NCI-H1417 treated with DMSO at 0.1 percent for 48 hours (cell line): ENCODE measurements at regions not wholly inside any gene's neighbourhood (a gene's known extent, or its start where the extent isn't known, plus 50 kb on each side); places are given as distances from the start of the nearest gene placed in this dataset.

Experiments used
- DNase-seq: peaks from one replicate; lab custom pipeline; 2025; lab: John Stamatoyannopoulos, UW

DNA sequence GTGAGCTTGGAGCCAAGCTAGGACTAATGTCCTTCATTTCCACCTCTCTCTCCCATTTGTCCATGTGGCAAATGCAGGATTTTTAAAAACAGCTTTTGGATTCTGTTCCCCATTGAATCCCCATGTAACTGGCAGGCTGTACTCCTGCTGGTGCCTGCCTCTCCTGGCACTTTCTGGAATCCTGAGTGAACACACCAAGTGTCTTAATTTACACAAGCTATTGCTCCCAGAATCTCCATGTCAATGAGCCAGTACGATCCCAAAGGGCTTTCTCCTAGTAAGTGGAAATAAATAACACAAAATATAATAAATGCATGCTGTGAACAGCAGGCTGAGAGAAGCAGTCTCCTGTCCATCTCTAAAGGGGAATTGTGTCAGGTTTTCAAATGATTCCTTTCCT lies 88.4 kb upstream of the WWC1 start:
- DNase-seq: no peak

DNA sequence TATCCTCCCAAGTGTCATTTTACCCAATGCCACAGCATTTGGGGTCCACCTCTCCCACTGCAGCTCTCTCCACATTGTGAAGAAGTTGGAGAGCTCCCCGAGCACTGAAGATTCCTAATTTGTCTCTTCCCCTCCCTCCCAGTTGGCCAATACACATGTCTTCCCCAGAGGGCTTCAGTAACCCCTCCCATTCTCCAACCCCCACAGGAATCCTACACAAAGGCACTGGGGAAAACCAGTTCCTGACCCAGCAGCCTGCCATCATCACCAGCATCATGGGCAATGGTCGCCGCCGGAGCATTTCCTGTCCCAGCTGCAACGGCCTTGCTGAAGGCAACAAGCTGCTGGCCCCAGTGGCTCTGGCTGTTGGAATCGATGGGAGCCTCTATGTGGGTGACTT lies 87.3 kb upstream of the WWC1 start:
- DNase-seq: no peak

- no peak for DNase-seq
These were observed 83.9 kb upstream of the WWC1 start for GRCh38 chr5:168207450-168208029.

DNA sequence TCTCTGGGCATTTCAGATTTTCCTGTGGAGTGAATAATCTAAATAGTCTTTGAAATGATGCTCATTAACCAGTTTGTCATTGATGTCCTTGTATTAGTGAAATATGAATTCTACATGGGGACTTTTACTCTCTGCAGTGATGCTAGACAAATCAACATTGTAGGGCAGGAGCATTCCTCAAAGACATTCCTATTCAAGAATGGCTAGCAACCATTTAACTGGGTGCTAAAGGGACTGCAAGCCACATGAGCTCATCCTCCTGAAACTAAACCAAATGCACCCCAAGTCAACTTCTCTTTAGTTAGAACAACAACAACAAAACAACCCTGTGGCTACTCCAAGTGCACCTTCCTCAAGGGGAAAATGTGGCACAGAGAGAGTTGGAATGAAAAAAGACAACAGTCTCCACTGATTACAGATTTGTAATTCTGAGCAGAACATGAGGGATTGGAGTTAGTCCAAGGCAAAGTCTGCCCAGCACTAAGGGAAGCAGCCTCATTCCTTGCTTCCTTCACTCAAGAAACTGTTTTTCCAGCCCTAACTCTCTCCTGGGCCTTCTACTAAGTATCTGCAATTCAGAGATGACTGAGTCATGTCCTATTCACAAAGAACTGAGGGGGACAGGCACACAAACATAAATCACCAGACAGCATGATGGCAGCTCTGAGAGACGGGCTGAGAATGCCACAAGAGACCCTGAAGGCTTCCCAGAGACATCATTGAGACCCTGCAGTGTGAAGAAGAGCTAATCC lies 82.0 kb upstream of the WWC1 start:
- DNase-seq: no peak

- no peak for DNase-seq
These were observed 81.4 kb upstream of the WWC1 start for GRCh38 chr5:168209997-168210396.

GRCh38 chr5:168211245-168211644 lies 80.2 kb upstream of the WWC1 start:
- DNase-seq: no peak

DNA sequence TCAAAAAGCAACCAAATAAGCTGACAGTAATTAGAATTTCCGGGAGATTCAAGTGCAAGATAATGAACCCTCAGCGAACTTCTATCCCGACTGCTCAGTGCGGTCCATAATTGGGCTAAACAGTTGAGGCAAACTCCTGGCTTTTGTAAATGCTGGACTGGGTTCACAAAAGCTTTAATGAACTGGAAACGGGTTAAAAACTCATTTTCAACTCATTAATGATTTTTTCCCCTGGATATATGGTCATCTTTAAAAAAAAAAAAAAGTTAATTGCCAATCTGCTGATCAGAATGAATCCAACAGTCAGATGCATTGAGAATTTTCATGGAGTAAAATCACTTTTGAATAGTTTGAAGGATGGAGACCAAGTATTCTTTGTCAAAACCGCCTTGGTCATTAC lies 79.5 kb upstream of the WWC1 start:
- no peak for DNase-seq

DNA sequence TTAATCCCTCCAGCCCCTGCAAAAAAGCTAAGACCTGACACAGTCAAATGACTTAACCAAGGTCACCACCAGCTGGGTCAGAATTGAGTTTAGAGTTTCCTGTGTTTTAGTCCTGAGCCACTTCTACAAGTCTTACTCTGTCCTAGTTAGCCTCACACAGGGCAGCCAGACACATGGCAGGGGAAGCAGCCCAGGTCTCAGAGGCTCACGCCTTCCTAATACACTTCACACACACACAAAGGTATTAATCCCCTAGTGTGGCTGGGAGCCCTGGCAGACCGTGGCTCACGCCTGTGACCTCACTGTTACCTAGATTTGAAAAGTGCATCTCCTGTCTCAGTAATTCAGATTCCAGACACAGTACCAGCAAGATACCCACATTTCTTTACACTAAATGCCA lies 77.4 kb upstream of the WWC1 start:
- no peak for DNase-seq

DNA sequence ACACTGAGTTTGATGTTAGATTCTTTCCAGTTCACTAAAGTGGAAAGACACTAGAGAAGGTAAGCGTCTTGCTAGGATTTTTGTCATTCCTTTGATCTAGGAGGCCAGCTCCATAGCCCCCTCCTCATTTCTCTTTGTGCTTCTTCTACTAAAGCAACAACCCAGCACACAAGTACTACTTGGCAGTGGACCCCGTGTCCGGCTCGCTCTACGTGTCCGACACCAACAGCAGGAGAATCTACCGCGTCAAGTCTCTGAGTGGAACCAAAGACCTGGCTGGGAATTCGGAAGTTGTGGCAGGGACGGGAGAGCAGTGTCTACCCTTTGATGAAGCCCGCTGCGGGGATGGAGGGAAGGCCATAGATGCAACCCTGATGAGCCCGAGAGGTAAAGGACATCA lies 76.6 kb upstream of the WWC1 start:
- DNase-seq: no peak

- DNase-seq: no peak
These were observed 75.8 kb upstream of the WWC1 start for GRCh38 chr5:168215646-168216045.

DNA sequence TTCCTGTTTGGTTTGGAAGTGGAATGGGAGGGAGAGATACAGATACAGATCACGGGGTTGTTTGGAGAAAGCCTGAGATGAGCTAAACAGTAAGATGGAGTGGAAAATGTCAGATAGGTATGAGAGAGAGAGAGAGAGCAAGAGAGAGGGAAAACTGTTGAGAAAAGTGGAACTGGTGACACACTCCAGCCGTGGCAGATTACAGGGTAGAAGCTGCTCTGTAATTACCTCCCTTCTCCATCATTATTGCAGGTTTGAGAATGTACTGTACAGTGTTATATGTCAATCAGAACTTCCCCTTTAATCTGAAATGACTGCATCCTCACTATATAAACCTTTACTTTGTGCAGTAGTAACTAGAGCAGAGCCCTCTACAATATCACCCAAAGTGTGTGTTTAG lies 74.5 kb upstream of the WWC1 start:
- DNase-seq: no peak

GRCh38 chr5:168217497-168217896 lies 73.9 kb upstream of the WWC1 start:
- no peak for DNase-seq

DNA sequence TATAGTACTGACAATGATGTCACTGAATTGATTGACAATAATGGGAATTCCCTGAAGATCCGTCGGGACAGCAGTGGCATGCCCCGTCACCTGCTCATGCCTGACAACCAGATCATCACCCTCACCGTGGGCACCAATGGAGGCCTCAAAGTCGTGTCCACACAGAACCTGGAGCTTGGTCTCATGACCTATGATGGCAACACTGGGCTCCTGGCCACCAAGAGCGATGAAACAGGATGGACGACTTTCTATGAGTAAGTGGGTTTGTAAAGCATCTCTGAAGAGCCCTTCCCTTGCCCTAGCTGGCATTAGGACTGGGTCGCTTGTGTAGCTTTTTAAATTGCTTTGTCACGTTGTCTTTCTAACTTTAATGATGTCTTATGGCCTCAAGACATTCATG lies 72.7 kb upstream of the WWC1 start:
- no peak for DNase-seq

DNA sequence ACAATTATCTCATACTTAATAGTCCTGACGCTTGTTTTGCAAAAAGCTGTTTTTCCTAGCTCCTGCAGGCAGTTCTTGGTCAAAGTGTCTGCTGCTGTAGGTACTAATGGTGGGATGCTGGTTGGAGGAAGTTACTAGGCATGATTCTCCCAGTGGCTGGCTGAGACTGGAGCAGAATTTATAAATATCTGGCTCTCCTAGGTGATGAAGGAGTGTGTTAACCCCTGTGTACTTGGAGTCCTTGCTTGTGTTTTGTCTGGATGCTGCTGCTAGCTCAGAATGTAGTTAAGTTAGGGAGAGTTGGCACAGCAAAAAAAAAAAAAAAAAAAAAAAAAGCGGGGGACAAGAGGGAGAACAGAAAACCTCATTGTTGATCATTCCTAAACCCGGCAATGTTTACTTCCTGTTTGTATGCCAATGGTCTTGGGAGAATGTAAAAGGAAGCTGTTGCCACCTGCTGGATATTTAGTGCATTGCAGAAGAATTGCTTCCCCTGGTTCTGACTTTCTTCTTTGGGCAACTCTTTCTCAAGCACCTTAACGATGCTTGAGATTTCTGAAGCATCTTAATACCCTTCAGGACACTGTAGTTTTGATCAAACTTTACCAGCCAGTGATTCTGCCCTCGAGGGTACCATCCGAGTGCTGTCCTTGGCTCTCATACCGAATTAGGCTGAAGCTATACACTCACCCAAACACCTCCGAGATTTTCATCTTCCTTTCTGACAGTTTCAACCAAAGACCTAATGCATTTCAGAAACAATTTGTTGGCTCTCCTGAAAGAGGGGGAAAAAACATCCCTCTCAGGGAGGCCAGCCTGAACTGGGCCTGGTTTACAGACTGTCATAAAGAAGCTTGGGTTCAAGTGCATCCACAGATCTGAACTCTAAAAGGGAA lies 71.7 kb upstream of the WWC1 start:
- DNase-seq: no peak

GRCh38 chr5:168224085-168224484 lies 67.4 kb upstream of the WWC1 start:
- no peak for DNase-seq

GRCh38 chr5:168226012-168226411 lies 65.4 kb upstream of the WWC1 start:
- no peak for DNase-seq

GRCh38 chr5:168227001-168227400 lies 64.4 kb upstream of the WWC1 start:
- DNase-seq: no peak

DNA sequence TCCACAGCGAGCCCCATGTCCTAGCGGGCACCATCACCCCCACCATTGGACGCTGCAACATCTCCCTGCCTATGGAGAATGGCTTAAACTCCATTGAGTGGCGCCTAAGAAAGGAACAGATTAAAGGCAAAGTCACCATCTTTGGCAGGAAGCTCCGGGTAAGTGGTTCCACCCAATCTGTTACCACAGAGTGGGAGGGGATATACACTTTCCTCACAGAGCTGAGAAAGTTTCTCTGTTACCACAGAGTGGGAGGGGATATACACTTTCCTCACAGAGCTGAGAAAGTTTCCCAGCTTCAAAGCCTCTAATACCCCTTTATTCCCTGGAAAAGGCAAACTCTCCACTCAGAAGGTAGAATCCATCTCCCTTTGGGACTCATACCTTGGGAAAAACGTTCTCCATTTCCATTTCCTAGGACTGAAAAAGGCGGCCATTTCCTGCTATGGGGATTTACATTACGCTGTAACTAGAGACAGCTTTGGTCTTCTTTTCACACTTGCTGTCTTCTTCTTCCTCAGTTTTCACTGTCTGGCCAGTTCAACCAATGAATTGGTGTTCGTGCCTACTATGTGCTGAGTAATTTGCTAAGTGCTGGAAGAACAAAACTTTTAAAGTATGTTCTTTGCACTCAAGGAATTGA lies 63.4 kb upstream of the WWC1 start:
- DNase-seq: no peak

DNA sequence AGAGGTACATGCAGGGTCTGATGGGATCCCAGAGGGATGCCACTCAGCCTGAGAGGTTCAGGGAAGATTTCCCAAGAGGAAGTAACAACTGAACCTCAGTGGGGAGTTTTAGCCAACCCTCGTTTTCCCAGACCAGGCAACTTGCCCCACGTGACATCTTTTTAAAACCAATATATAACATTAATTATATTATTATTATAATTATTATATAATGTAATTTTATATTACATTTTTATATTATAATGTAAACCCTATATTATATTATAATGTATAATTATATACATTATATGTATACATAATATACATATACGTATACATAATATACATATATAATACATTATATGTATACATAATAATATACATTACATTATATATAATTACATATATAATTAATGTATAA lies 62.8 kb upstream of the WWC1 start:
- DNase-seq: no peak

GRCh38 chr5:168234133-168234532 lies 57.3 kb upstream of the WWC1 start:
- no peak for DNase-seq

DNA sequence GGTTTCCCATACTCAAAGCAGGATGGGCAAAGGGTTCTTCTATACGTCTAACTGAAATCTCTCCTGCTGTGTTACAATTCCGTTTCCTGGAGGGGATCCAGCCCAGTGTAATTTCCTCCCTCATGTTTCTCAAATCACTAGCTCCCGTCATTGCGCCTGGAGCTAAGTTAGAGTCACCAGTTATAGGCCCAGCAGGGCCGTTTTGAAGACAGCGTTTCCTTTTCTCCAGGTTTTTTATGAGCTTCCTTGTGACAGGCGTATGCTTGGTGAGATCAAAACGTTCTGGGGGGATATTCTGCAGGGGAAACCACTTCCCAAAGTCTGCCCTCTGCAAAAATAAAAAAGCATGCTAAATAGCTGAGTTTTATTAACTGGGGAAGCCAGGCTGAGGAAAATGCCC lies 53.0 kb upstream of the WWC1 start:
- no peak for DNase-seq

DNA sequence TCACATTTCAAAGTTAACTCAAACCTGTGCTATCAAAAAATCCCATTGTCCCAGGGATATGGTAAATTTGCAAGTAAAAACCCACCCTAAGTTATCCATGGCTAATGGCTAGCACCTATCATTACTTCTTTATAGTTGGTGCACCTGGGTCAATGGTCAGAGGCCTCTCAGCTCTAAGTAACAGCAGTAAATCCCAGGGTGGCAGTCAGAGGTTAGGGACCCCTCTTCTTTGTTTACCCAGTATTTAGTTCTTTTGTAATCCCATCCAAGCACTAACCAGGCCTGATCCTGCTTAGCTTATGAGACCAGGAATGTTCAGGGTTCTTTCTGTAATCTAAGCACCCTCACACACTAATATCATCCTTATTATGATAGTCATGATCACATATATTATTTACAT lies 52.1 kb upstream of the WWC1 start:
- no peak for DNase-seq
